ENCODE measurements at regions not wholly inside any gene's neighbourhood (a gene's known extent, or its start where the extent isn't known, plus 50 kb on each side); places are given as distances from the start of the nearest gene placed in this dataset.
"Not testable (repeated sequence)": the region's sequence is repeated elsewhere in the genome, so short reads cannot be mapped to it uniquely, and the experiment has no call there.

- TF ChIP-seq RAD21 (IDR thresholded peaks at IDR 0.05) (no peak), FOXA2 (IDR thresholded peaks at IDR 0.05) (no peak), EGR1 (IDR thresholded peaks at IDR 0.05; ENCODE audit: low read depth in 2 of 2) (no peak), FOXA1 (IDR thresholded peaks at IDR 0.05) (no peak), RXRA (IDR thresholded peaks at IDR 0.05) (no peak), JUND (IDR thresholded peaks at IDR 0.05) (no peak), HNF4A (conservative IDR thresholded peaks at IDR 0.05) (no peak), YY1 (IDR thresholded peaks at IDR 0.05) (no peak), HNF4G (IDR thresholded peaks at IDR 0.05) (no peak), SP1 (IDR thresholded peaks at IDR 0.05) (no peak)
Observed at GRCh38 chr13:67917291-67917987, 687.3 kb upstream of the PCDH9 start (continued).

GRCh38 chr13:67916650-67917049 lies 686.5 kb upstream of the PCDH9 start:
- no peaks in the 10 kb centered on the region for H3K36me3 ChIP-seq (ENCODE audit: control insufficient read depth in 4 of 4, insufficient read depth in 3 of 4, low read depth in 1 of 4, low read length in 3 of 4)
- 60% methylated on average over 1 of the region's 1 CpG for WGBS
- no peaks in the 10 kb centered on the region for H3K4me1 ChIP-seq (ENCODE audit: control insufficient read depth in 4 of 4, insufficient read depth in 4 of 4, low read length in 3 of 4)
- no peaks in the 10 kb centered on the region for H3K9me3 ChIP-seq (ENCODE audit: control insufficient read depth in 4 of 4, low read length in 3 of 4)
- H3K27ac ChIP-seq (ENCODE audit: low read depth in 1 of 2, low read length in 2 of 2), result no peak overlapping the region
- H3K4me3 ChIP-seq (ENCODE audit: low read depth in 1 of 3, low read length in 3 of 3), result no peak overlapping the region
- TF ChIP-seq YY1 (IDR thresholded peaks at IDR 0.05), result no peak
- TF ChIP-seq MAX (IDR thresholded peaks at IDR 0.05), result no peak
- TF ChIP-seq EGR1 (IDR thresholded peaks at IDR 0.05; ENCODE audit: low read depth in 2 of 2), result no peak
- no peak for TF ChIP-seq JUND (IDR thresholded peaks at IDR 0.05)
- no peak for TF ChIP-seq ZBTB33 (IDR thresholded peaks at IDR 0.05)
- TF ChIP-seq GABPA (IDR thresholded peaks at IDR 0.05 in 1 of 2, conservative IDR thresholded peaks at IDR 0.05 in 1 of 2), result no peak
- no peak for TF ChIP-seq SP1 (IDR thresholded peaks at IDR 0.05)
- no peak for TF ChIP-seq TAF1 (conservative IDR thresholded peaks at IDR 0.05)
- no peak for TF ChIP-seq FOXA1 (IDR thresholded peaks at IDR 0.05)
- TF ChIP-seq REST (IDR thresholded peaks at IDR 0.05), result no peak
- H3K27me3 ChIP-seq (ENCODE audit: control insufficient read depth in 4 of 4, insufficient read depth in 4 of 4, low read length in 3 of 4), result no peaks in the 10 kb centered on the region
- H3K9ac ChIP-seq (ENCODE audit: low read depth in 1 of 2, low read length in 2 of 2), result no peak overlapping the region
- DNase-seq (ENCODE audit: low spot score), result no peak

- TF ChIP-seq RXRA (IDR thresholded peaks at IDR 0.05) (no peak), TAF1 (conservative IDR thresholded peaks at IDR 0.05) (no peak), FOXA2 (IDR thresholded peaks at IDR 0.05) (no peak), NR2F2 (IDR thresholded peaks at IDR 0.05) (no peak), SP1 (IDR thresholded peaks at IDR 0.05) (no peak), FOXA1 (IDR thresholded peaks at IDR 0.05) (no peak), HNF4A (conservative IDR thresholded peaks at IDR 0.05) (no peak), ZBTB33 (IDR thresholded peaks at IDR 0.05) (no peak), YY1 (IDR thresholded peaks at IDR 0.05) (no peak), MAX (IDR thresholded peaks at IDR 0.05) (no peak)
- H3K27ac ChIP-seq (ENCODE audit: low read depth in 1 of 2, low read length in 2 of 2), result no peak overlapping the region
- H3K4me3 ChIP-seq (ENCODE audit: low read depth in 1 of 3, low read length in 3 of 3), result no peak overlapping the region
- DNase-seq (ENCODE audit: low spot score), result no peak
- H3K4me1 ChIP-seq (ENCODE audit: control insufficient read depth in 4 of 4, insufficient read depth in 4 of 4, low read length in 3 of 4), result no peaks in the 10 kb centered on the region
- H3K9me3 ChIP-seq (ENCODE audit: control insufficient read depth in 4 of 4, low read length in 3 of 4), result no peaks in the 10 kb centered on the region
- no peaks in the 10 kb centered on the region for H3K36me3 ChIP-seq (ENCODE audit: control insufficient read depth in 4 of 4, insufficient read depth in 3 of 4, low read depth in 1 of 4, low read length in 3 of 4)
- 73% methylated on average over 27 of the region's 27 CpGs for WGBS
- no peaks in the 10 kb centered on the region for H3K27me3 ChIP-seq (ENCODE audit: control insufficient read depth in 4 of 4, insufficient read depth in 4 of 4, low read length in 3 of 4)
- no peak overlapping the region for H3K9ac ChIP-seq (ENCODE audit: low read depth in 1 of 2, low read length in 2 of 2)
Observed at GRCh38 chr13:67914535-67914934, 684.4 kb upstream of the PCDH9 start.

- 58% methylated on average over 8 of the region's 8 CpGs for WGBS
- not testable (repeated sequence) for H3K4me1 ChIP-seq (ENCODE audit: control insufficient read depth in 4 of 4, insufficient read depth in 4 of 4, low read length in 3 of 4); DNase-seq (ENCODE audit: low spot score); H3K27ac ChIP-seq (ENCODE audit: low read depth in 1 of 2, low read length in 2 of 2); H3K9me3 ChIP-seq (ENCODE audit: control insufficient read depth in 4 of 4, low read length in 3 of 4); H3K4me3 ChIP-seq (ENCODE audit: low read depth in 1 of 3, low read length in 3 of 3); H3K36me3 ChIP-seq (ENCODE audit: control insufficient read depth in 4 of 4, insufficient read depth in 3 of 4, low read depth in 1 of 4, low read length in 3 of 4); H3K27me3 ChIP-seq (ENCODE audit: control insufficient read depth in 4 of 4, insufficient read depth in 4 of 4, low read length in 3 of 4); H3K9ac ChIP-seq (ENCODE audit: low read depth in 1 of 2, low read length in 2 of 2)
Observed at GRCh38 chr13:67902960-67903359, 672.8 kb upstream of the PCDH9 start.
